ENCODE measurements at regions not wholly inside any gene's neighbourhood (a gene's known extent, or its start where the extent isn't known, plus 50 kb on each side); places are given as distances from the start of the nearest gene placed in this dataset.
"Not testable (repeated sequence)": the region's sequence is repeated elsewhere in the genome, so short reads cannot be mapped to it uniquely, and the experiment has no call there.

DNA sequence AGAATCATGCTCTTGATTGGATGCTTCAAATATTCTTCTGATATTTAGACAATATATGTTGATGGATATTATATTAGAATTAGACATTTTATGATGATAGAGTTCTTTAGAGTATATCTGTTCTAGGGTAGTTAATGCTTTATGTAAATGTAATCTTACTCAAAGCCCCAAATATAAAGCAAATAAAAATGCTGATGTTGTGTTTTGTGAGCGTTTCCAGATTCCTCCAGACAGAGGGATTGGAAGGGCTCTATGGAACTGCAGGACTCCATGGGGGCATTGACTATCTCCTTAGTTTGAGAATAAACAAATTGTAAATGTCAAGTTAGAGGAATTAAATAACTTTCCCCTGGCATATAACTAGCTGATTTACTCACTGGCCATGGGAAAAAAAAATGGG lies 184.5 kb downstream of the MRPS30 start:
- Histone ChIP-seq H3K9me2 (replicated peaks; ENCODE audit: insufficient read depth) (no peaks in the 10 kb centered on the region), H2AFZ (no peak overlapping the region), H3K4me2 (no peak overlapping the region), H3K4me1 (ENCODE audit: insufficient read depth) (no peaks in the 10 kb centered on the region), H4K20me1 (ENCODE audit: insufficient read depth, poor library complexity, severe bottlenecking) (no peaks in the 10 kb centered on the region), H3K4me3 (no peak overlapping the region), H3K79me2 (no peaks in the 10 kb centered on the region), H3K27ac (no peak overlapping the region), H3K36me3 (replicated peaks; ENCODE audit: insufficient read depth, low read depth) (no peaks in the 10 kb centered on the region), H3K9me3 (ENCODE audit: low read depth) (no peaks in the 10 kb centered on the region), H3K27me3 (no peaks in the 10 kb centered on the region)
- WGBS (ENCODE audit: low lambda C conversion rate, missing lambda C conversion rate): 80% methylated on average over 1 of the region's 1 CpG
- TF ChIP-seq EZH2phosphoT487 (IDR thresholded peaks at IDR 0.05; ENCODE audit: low read depth, severe bottlenecking, unreplicated experiment): no peak
- TF ChIP-seq, protein P1, sequence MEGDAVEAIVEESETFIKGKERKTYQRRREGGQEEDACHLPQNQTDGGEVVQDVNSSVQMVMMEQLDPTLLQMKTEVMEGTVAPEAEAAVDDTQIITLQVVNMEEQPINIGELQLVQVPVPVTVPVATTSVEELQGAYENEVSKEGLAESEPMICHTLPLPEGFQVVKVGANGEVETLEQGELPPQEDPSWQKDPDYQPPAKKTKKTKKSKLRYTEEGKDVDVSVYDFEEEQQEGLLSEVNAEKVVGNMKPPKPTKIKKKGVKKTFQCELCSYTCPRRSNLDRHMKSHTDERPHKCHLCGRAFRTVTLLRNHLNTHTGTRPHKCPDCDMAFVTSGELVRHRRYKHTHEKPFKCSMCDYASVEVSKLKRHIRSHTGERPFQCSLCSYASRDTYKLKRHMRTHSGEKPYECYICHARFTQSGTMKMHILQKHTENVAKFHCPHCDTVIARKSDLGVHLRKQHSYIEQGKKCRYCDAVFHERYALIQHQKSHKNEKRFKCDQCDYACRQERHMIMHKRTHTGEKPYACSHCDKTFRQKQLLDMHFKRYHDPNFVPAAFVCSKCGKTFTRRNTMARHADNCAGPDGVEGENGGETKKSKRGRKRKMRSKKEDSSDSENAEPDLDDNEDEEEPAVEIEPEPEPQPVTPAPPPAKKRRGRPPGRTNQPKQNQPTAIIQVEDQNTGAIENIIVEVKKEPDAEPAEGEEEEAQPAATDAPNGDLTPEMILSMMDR (IDR thresholded peaks at IDR 0.05; ENCODE audit: poor library complexity): no peak
- DNase-seq (ENCODE audit: low spot score): no peak

DNA sequence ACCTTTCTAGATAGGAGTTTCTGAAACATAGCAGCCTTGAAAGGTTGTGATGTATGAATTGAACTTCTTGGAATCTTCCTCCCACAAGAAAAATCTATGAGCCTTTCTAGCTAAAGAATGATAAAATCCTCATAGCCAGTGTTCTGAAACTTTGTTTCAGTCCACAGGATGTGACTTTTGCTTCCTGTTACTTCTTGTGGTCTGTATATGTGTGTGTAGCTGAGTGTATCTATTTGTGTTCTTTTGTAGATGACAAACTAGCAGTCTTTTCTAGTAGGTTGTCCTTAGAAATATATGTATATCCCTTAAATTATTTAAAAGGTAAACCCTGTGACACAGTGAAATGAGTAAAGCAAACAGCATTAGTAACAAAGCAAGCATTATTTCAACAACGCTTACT lies 188.8 kb downstream of the MRPS30 start:
- Histone ChIP-seq H3K9me2 (replicated peaks; ENCODE audit: insufficient read depth) (no peaks in the 10 kb centered on the region), H4K20me1 (ENCODE audit: insufficient read depth, poor library complexity, severe bottlenecking) (no peaks in the 10 kb centered on the region), H2AFZ (no peak overlapping the region), H3K36me3 (replicated peaks; ENCODE audit: insufficient read depth, low read depth) (no peaks in the 10 kb centered on the region), H3K4me2 (no peak overlapping the region), H3K4me1 (ENCODE audit: insufficient read depth) (no peaks in the 10 kb centered on the region), H3K4me3 (no peak overlapping the region), H3K9me3 (ENCODE audit: low read depth) (no peaks in the 10 kb centered on the region), H3K27ac (no peak overlapping the region), H3K79me2 (no peaks in the 10 kb centered on the region), H3K27me3 (no peaks in the 10 kb centered on the region)
- DNase-seq (ENCODE audit: low spot score): no peak
- 97% methylated on average over 1 of the region's 1 CpG for WGBS (ENCODE audit: low lambda C conversion rate, missing lambda C conversion rate)
- TF ChIP-seq, protein P1 (IDR thresholded peaks at IDR 0.05; ENCODE audit: poor library complexity): no peak
- no peak for TF ChIP-seq EZH2phosphoT487 (IDR thresholded peaks at IDR 0.05; ENCODE audit: low read depth, severe bottlenecking, unreplicated experiment)
- TF ChIP-seq EZH2 (IDR thresholded peaks at IDR 0.05; ENCODE audit: borderline replicate concordance): no peak

DNA sequence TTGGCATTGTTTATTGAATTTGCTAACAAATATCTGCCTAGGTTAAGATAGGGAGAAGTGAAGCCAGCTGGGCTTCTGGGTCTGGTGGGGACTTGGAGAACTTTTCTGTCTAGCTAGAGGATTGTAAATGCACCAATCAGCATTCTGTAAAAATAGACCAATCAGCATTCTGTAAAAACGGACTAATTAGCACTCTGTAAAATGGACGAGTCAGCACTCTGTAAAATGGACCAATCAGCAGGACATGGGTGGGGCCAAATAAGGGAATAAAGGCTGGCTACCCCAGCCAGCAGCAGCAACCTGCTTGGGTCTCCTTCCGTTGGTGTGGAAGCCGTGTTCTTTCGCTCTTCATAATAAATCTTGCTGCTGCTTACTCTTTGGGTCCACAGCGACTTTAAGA lies 198.4 kb downstream of the MRPS30 start:
- H3K79me2 ChIP-seq; H3K4me3 ChIP-seq; H3K36me3 ChIP-seq (replicated peaks; ENCODE audit: insufficient read depth, low read depth); H3K9me3 ChIP-seq (ENCODE audit: low read depth); H3K9me2 ChIP-seq (replicated peaks; ENCODE audit: insufficient read depth); DNase-seq (ENCODE audit: low spot score); H4K20me1 ChIP-seq (ENCODE audit: insufficient read depth, poor library complexity, severe bottlenecking); H2AFZ ChIP-seq; H3K27ac ChIP-seq; H3K4me2 ChIP-seq; H3K27me3 ChIP-seq; H3K4me1 ChIP-seq (ENCODE audit: insufficient read depth): not testable (repeated sequence)
- WGBS (ENCODE audit: low lambda C conversion rate, missing lambda C conversion rate): no CpG with 5 or more reads among the region's 6 CpGs

DNA sequence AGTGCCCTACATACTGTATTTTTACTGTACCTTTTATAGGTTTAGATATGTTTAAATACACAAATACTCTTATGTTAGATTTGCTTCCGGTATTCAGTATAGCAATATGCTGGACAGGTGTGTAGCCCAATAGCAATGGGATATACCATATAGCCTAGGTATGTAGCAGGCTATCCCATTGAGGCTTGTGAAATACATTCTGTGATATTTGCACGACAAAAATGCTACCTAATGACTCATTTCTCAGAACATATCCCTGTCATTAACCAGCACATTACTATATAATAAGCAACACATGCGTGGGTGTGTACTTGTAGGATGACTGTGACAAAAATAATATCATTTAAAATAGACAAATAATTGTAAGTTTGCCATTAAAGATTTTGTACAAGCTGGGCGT lies 208.8 kb downstream of the MRPS30 start:
- no peak for DNase-seq (ENCODE audit: low spot score)
- TF ChIP-seq, protein P1 (IDR thresholded peaks at IDR 0.05; ENCODE audit: poor library complexity): no peak
- no peak for TF ChIP-seq EZH2 (IDR thresholded peaks at IDR 0.05; ENCODE audit: borderline replicate concordance)
- TF ChIP-seq EZH2phosphoT487 (IDR thresholded peaks at IDR 0.05; ENCODE audit: low read depth, severe bottlenecking, unreplicated experiment): no peak
- H3K9me3 ChIP-seq (ENCODE audit: low read depth): no peaks in the 10 kb centered on the region
- 86% methylated on average over 4 of the region's 4 CpGs for WGBS (ENCODE audit: low lambda C conversion rate, missing lambda C conversion rate)
- no peaks in the 10 kb centered on the region for H3K27me3 ChIP-seq
- no peaks in the 10 kb centered on the region for H4K20me1 ChIP-seq (ENCODE audit: insufficient read depth, poor library complexity, severe bottlenecking)
- no peaks in the 10 kb centered on the region for H3K9me2 ChIP-seq (replicated peaks; ENCODE audit: insufficient read depth)
- H3K79me2 ChIP-seq: no peaks in the 10 kb centered on the region
- no peaks in the 10 kb centered on the region for H3K36me3 ChIP-seq (replicated peaks; ENCODE audit: insufficient read depth, low read depth)
- H2AFZ ChIP-seq: no peak overlapping the region
- no peaks in the 10 kb centered on the region for H3K4me1 ChIP-seq (ENCODE audit: insufficient read depth)
- no peak overlapping the region for H3K27ac ChIP-seq
- no peak overlapping the region for H3K4me2 ChIP-seq
- no peak overlapping the region for H3K4me3 ChIP-seq
